Hepatocyte (in vitro differentiated cells): ENCODE measurements at regions not wholly inside any gene's neighbourhood (a gene's known extent, or its start where the extent isn't known, plus 50 kb on each side); places are given as distances from the start of the nearest gene placed in this dataset.

ENCODE experiments used
- CTCF ChIP-seq: fragments of 200-600 bp; sonication (generic); IDR thresholded peaks from 2 replicates; pipeline ENCODE4 v1.5.1; 2016; ENCODE audit warnings: antibody characterized with exemption, mild to moderate bottlenecking; ENCODE audit not compliant: poor library complexity
- EZH2 ChIP-seq: fragments of 200-600 bp; sonication (generic); IDR thresholded peaks from 2 replicates; pipeline ENCODE4 v1.6.1; 2016; ENCODE audit warnings: antibody characterized with exemption, mild to moderate bottlenecking, borderline replicate concordance
- EZH2phosphoT487 ChIP-seq: fragments of 200-600 bp; sonication (generic); IDR thresholded peaks from one replicate; pipeline ENCODE4 v1.6.1; 2018; ENCODE audit warnings: antibody characterized with exemption, mild to moderate bottlenecking, low read depth, moderate library complexity; ENCODE audit not compliant: unreplicated experiment, severe bottlenecking

- TF ChIP-seq CTCF (no peak), EZH2phosphoT487 (no peak), EZH2 (no peak)
These were observed 321.4 kb upstream of the NDN start for GRCh38 chr15:24008476-24008875.
